ENCODE measurements at regions not wholly inside any gene's neighbourhood (a gene's known extent, or its start where the extent isn't known, plus 50 kb on each side); places are given as distances from the start of the nearest gene placed in this dataset.

GRCh38 chr10:9228771-9229170 lies 1174.3 kb downstream of the GATA3 start:
- TF ChIP-seq CTCF (IDR thresholded peaks at IDR 0.05) (no peak), POLR2A (IDR thresholded peaks at IDR 0.05) (no peak)

Measured in thyroid gland (tissue), 4 donors.